ENCODE measurements at regions not wholly inside any gene's neighbourhood (a gene's known extent, or its start where the extent isn't known, plus 50 kb on each side); places are given as distances from the start of the nearest gene placed in this dataset.

GRCh38 chr3:153590051-153590450 lies 428.0 kb downstream of the RAP2B start:
- TF ChIP-seq ZNF202 (tag by site-specific recombination; IDR thresholded peaks at IDR 0.05; ENCODE audit: borderline replicate concordance) (no peak), ZNF19 (tag by site-specific recombination; IDR thresholded peaks at IDR 0.05; ENCODE audit: low read depth) (no peak), MYNN (tag by site-specific recombination; IDR thresholded peaks at IDR 0.05; ENCODE audit: borderline replicate concordance) (no peak), ZNF692 (tag by site-specific recombination; IDR thresholded peaks at IDR 0.05) (no peak), ZNF664 (tag by site-specific recombination; IDR thresholded peaks at IDR 0.05) (no peak), OVOL3 (tag by site-specific recombination; IDR thresholded peaks at IDR 0.05) (no peak), ZNF24 (tag by site-specific recombination; IDR thresholded peaks at IDR 0.05) (no peak)
- TF ChIP-seq, protein P1, sequence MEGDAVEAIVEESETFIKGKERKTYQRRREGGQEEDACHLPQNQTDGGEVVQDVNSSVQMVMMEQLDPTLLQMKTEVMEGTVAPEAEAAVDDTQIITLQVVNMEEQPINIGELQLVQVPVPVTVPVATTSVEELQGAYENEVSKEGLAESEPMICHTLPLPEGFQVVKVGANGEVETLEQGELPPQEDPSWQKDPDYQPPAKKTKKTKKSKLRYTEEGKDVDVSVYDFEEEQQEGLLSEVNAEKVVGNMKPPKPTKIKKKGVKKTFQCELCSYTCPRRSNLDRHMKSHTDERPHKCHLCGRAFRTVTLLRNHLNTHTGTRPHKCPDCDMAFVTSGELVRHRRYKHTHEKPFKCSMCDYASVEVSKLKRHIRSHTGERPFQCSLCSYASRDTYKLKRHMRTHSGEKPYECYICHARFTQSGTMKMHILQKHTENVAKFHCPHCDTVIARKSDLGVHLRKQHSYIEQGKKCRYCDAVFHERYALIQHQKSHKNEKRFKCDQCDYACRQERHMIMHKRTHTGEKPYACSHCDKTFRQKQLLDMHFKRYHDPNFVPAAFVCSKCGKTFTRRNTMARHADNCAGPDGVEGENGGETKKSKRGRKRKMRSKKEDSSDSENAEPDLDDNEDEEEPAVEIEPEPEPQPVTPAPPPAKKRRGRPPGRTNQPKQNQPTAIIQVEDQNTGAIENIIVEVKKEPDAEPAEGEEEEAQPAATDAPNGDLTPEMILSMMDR (tag by site-specific recombination; IDR thresholded peaks at IDR 0.05), result no peak

Data from HEK293 (cell line).